Smooth muscle cell (in vitro differentiated cells): ENCODE measurements at regions not wholly inside any gene's neighbourhood (a gene's known extent, or its start where the extent isn't known, plus 50 kb on each side); places are given as distances from the start of the nearest gene placed in this dataset.

ENCODE experiments used
- DNase-seq: peaks from one replicate; lab custom pipeline; 2025; ENCODE audit not compliant: unreplicated experiment; lab: John Stamatoyannopoulos, UW
- H2AFZ ChIP-seq: fragments of 200-600 bp; sonication (generic); 2 replicates; pipeline ENCODE4 v1.6.0; 2016; ENCODE audit warnings: antibody characterized with exemption, low read depth, mild to moderate bottlenecking
- H3F3A ChIP-seq: fragments of 200-600 bp; sonication (generic); 2 replicates; pipeline ENCODE4 v1.6.0; 2017; ENCODE audit warnings: antibody characterized with exemption, low read depth
- H3K27ac ChIP-seq: fragments of 200-600 bp; sonication (generic); 2 replicates; pipeline ENCODE4 v1.5.1; 2016; ENCODE audit warnings: low read depth, mild to moderate bottlenecking
- H3K27me3 ChIP-seq: fragments of 200-600 bp; sonication (generic); 2 replicates; pipeline ENCODE4 v1.6.1; 2016; ENCODE audit warnings: low read depth, mild to moderate bottlenecking
- H3K36me3 ChIP-seq: fragments of 200-600 bp; sonication (generic); 2 replicates; pipeline ENCODE4 v1.5.1; 2016; ENCODE audit warnings: low read depth
- H3K4me1 ChIP-seq: fragments of 200-600 bp; sonication (generic); 2 replicates; pipeline ENCODE4 v1.5.1; 2016; ENCODE audit warnings: low read depth
- H3K4me2 ChIP-seq: fragments of 200-600 bp; sonication (generic); 2 replicates; pipeline ENCODE4 v1.6.0; 2016; ENCODE audit warnings: mild to moderate bottlenecking
- H3K4me3 ChIP-seq: fragments of 200-600 bp; sonication (generic); 2 replicates; pipeline ENCODE4 v1.5.1; 2016; ENCODE audit warnings: mild to moderate bottlenecking
- H3K79me2 ChIP-seq: fragments of 200-600 bp; sonication (generic); 2 replicates; pipeline ENCODE4 v1.6.0; 2016; ENCODE audit warnings: low read depth, mild to moderate bottlenecking
- H3K9ac ChIP-seq: fragments of 200-600 bp; sonication (generic); 2 replicates; pipeline ENCODE4 v1.6.0; 2016; ENCODE audit warnings: low read depth
- H3K9me3 ChIP-seq: fragments of 200-600 bp; sonication (generic); replicated peaks from 2 replicates; pipeline ENCODE4 v1.5.1; 2016; ENCODE audit warnings: low read depth
- H4K20me1 ChIP-seq: fragments of 200-600 bp; sonication (generic); 2 replicates; pipeline ENCODE4 v1.6.0; 2016; ENCODE audit warnings: low read depth
- CTCF ChIP-seq: fragments of 200-600 bp; sonication (generic); IDR thresholded peaks from 2 replicates; pipeline ENCODE4 v1.5.1; 2017; ENCODE audit warnings: borderline replicate concordance, mild to moderate bottlenecking, antibody characterized with exemption; ENCODE audit not compliant: insufficient read depth, poor library complexity, severe bottlenecking
- WGBS: methylation state at CpG from one replicate; pipeline ENCODE4 v1.1.7; 2016; ENCODE audit warnings: low lambda C conversion rate; 5-methylcytosine and 5-hydroxymethylcytosine counted together

DNA sequence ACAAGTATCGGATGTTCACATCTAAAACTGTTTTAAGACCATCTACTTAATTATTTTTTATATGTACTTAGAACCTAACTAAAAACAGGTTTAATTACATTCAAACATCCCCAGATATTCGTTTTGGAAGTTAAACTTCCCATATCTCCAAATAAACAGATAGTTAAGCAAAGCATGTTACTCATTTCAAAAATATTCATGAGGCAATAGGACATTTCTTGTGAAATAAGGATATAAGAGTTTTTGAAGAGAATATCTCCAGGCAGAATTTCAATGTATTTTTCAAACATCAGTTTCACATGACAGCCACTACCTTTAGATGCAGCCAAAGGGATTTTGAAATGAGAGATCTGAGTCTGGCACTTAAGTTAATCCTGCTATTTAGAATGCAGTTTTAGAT, 697.5 kb downstream of the SLITRK1 start:
- H3K27me3 ChIP-seq: no peaks in the 10 kb centered on the region
- 66% methylated on average over 2 of the region's 2 CpGs for WGBS
- H4K20me1 ChIP-seq: no peaks in the 10 kb centered on the region
- no peaks in the 10 kb centered on the region for H3K36me3 ChIP-seq
- no peaks in the 10 kb centered on the region for H3K4me1 ChIP-seq
- H3K79me2 ChIP-seq: no peaks in the 10 kb centered on the region
- DNase-seq: no peak
- H3K9me3 ChIP-seq: no peaks in the 10 kb centered on the region
- H2AFZ ChIP-seq: no peak overlapping the region
- no peak overlapping the region for H3K27ac ChIP-seq
- no peak overlapping the region for H3K4me3 ChIP-seq
- no peak overlapping the region for H3K4me2 ChIP-seq
- no peaks in the 10 kb centered on the region for H3F3A ChIP-seq
- no peak overlapping the region for H3K9ac ChIP-seq
- no peak for TF ChIP-seq CTCF

DNA sequence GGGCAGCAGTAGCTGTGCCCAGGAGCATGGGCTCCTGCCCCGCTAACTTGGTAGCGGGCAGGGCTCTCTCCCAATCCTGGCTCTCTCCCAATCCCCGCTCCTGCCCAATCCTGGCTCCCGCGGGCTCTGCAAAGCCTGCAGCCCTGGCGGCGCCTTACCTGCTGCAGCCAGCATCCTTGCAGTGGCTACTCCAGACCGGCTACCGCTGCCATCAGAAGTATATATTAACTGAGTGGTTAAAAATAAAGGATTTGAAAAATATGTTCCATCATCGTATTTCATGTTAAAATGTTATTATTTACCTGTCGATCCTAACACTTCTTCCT, 698.2 kb downstream of the SLITRK1 start:
- Histone ChIP-seq H3K4me1 (no peaks in the 10 kb centered on the region), H3K4me2 (no peak overlapping the region), H3K4me3 (no peak overlapping the region), H3K27ac (no peak overlapping the region), H3K36me3 (no peaks in the 10 kb centered on the region), H3K79me2 (no peaks in the 10 kb centered on the region), H3K9me3 (no peaks in the 10 kb centered on the region), H3K9ac (no peak overlapping the region), H2AFZ (no peak overlapping the region), H4K20me1 (no peaks in the 10 kb centered on the region), H3K27me3 (no peaks in the 10 kb centered on the region), H3F3A (no peaks in the 10 kb centered on the region)
- no peak for TF ChIP-seq CTCF
- 92% methylated on average over 11 of the region's 11 CpGs for WGBS
- no peak for DNase-seq

GRCh38 chr13:83183439-83184149, 698.7 kb downstream of the SLITRK1 start:
- H3K27me3 ChIP-seq: no peaks in the 10 kb centered on the region
- no peak overlapping the region for H3K9ac ChIP-seq
- no peak overlapping the region for H3K27ac ChIP-seq
- TF ChIP-seq CTCF: no peak
- no peak for DNase-seq
- H3K9me3 ChIP-seq: no peaks in the 10 kb centered on the region
- no peak overlapping the region for H3K4me2 ChIP-seq
- no peak overlapping the region for H3K4me3 ChIP-seq
- no peaks in the 10 kb centered on the region for H3K4me1 ChIP-seq
- no peaks in the 10 kb centered on the region for H3F3A ChIP-seq
- no peaks in the 10 kb centered on the region for H3K36me3 ChIP-seq
- H3K79me2 ChIP-seq: no peaks in the 10 kb centered on the region
- no peak overlapping the region for H2AFZ ChIP-seq
- H4K20me1 ChIP-seq: no peaks in the 10 kb centered on the region
- whole genome bisulfite sequencing: 88% methylated on average over 14 of the region's 14 CpGs

- Histone ChIP-seq H3K9me3 (no peaks in the 10 kb centered on the region), H4K20me1 (no peaks in the 10 kb centered on the region), H2AFZ (no peak overlapping the region), H3K27ac (no peak overlapping the region), H3K27me3 (no peaks in the 10 kb centered on the region), H3K4me2 (no peak overlapping the region), H3K79me2 (no peaks in the 10 kb centered on the region), H3F3A (no peaks in the 10 kb centered on the region), H3K36me3 (no peaks in the 10 kb centered on the region), H3K4me1 (no peaks in the 10 kb centered on the region), H3K4me3 (no peak overlapping the region), H3K9ac (no peak overlapping the region)
- no peak for DNase-seq
- WGBS: 96% methylated on average over 8 of the region's 8 CpGs
- no peak for TF ChIP-seq CTCF
Measured at GRCh38 chr13:83182845-83183244, 699.4 kb downstream of the SLITRK1 start.
